GM18505 (cell line): ENCODE measurements at regions not wholly inside any gene's neighbourhood (a gene's known extent, or its start where the extent isn't known, plus 50 kb on each side); places are given as distances from the start of the nearest gene placed in this dataset.

Source experiments
- ATAC-seq: cut with Tn5 transposase; IDR thresholded peaks from one replicate; pipeline ENCODE4 v1.9.1; 2021; ENCODE audit not compliant: unreplicated experiment
- POLR2A ChIP-seq: IDR thresholded peaks from 4 replicates; pipeline ENCODE4 v1.6.1; 2011; ENCODE audit warnings: borderline replicate concordance; ENCODE audit not compliant: insufficient read depth, insufficient read length; ENCODE audit errors: extremely low read depth

DNA sequence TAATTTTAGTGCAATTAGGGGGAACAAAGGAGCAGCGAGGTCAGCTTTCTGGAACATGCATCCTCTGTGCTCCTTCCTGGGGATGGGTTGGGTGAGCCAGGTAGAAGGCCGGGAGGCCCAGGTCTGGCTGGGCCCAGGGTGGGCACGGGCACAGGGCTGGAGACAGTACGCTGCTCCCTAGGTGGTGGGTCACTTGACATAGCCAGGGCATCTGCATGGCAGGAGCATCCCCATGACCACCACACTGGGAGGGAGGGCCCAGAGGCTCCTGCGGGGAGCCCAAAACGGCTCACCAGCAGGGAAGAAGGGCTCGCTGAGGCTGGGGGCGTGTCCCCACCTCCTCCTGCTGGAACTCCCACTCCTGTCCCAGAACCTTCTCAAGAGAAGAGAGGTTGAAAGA lies 216.8 kb downstream of the NXNL2 start:
- ATAC-seq, result no peak
- TF ChIP-seq POLR2A, result no peak

DNA sequence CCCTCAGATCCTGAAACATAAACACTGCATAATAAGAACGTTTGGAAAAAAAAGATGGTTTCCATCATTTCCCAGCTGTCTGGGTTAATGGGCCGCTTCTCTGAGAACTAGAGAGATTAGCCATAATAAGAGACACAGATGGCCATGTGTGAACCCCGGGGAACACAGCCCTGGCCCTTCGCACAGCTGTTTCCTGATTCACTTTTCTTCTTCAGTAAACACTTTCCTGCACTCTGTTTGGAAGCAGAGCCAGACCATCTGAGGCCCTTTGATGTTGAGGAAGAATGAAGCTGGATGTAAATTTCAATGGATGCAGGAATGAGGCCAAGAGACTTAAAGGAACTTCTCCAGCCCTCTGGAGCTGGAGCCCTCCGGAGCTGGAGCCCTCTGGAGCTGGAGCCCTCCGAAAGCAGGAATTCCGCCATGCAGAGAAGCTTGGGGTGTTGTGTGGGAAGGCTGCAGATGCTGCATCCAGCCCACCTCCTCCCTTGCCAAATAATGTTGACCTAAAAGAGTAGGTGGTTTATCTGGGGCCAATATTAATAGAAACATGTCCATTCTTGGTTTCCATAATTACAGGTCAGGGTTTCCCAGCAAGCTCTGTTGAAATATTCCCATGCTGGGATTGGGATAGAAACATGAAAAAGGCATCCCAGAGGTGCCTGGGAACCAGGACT lies 218.9 kb downstream of the NXNL2 start:
- TF ChIP-seq POLR2A, result no peak
- ATAC-seq, result no peak

DNA sequence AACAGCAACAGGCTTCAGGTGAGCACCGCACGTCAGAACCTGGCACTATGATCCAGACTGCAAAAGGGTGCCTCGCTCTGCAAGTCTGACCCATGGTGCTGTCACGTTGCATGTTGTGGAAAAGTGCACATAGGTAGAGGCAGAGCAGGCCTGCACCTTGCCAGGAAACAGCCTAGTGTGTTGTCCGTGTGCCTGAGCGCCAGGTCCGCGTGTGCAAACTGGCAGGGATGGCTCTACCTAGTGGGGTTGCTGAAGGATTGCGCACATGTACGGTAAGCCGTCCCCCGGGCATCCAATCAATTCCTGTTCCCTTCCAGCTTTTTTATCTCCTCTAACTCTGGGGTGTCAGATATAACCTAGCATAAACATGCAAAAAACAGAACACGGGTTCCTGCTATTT lies 219.5 kb downstream of the NXNL2 start:
- TF ChIP-seq POLR2A, result no peak
- ATAC-seq, result no peak

DNA sequence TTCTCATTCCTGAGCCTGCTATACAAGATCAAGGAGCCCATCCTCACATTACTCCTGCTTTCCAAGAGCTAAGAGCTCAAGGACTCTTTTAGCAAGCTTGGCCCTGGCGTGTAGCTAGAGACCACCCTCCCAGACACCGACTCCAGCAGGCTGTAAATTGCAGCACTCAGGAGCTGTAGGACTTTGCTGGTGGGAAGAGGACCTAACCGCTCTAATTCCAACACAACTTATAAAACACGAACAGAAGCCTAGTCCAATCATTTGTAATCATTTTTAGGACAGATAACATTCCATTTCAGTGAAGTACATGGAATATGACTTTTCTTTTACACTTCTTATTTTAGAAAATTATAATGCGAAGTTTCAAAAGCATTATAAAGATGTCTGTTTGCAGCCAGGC lies 219.9 kb downstream of the NXNL2 start:
- TF ChIP-seq POLR2A, result no peak
- ATAC-seq, result no peak

DNA sequence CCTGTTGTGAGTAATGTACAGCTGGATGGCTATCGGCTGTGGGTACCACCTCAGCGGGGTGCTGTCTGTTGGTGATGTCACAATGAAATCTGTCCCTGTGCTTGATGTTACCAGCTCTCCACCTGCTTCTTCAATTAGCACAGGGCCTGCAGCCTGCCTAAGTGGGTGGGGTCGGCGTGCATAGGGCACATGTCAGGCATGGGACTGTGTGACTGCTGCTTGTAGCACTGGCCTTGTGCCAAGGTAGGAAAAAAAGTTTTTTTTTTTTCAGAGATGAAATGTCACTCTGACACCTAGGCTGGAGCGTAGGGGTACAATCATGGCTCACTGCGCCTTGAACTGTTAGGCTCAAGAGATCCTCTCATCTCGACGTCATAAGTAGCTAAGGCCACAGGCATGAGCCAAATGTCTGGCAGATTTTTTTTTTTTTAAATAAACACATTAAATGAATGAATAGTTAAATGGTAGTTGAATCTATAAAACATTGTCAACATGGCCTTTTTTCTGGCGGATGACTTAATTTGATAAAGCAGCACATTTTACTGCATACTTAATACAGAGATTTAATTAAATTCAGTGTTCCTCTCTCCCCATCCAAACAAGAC lies 222.5 kb downstream of the NXNL2 start:
- no peak for TF ChIP-seq POLR2A
- no peak for ATAC-seq

DNA sequence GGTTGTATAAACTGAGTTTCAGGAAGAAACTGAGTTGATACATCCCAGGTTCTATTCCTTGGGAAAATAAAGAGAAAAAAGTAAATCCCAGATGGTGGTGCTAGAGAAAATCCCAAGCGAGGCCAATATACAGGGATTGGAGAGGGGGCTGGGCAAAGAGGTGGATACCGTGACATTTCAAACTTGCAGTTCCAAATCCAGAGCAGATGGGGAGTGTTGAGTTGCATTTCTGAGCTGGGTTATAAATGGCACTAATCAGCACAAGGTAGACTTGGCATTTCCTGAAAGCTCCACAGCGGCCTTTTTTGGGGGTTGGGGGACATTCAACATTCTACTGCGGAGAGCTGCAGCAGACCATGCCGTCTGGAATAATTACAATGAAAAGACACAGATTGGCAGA lies 224.4 kb downstream of the NXNL2 start:
- no peak for TF ChIP-seq POLR2A
- ATAC-seq, result no peak

DNA sequence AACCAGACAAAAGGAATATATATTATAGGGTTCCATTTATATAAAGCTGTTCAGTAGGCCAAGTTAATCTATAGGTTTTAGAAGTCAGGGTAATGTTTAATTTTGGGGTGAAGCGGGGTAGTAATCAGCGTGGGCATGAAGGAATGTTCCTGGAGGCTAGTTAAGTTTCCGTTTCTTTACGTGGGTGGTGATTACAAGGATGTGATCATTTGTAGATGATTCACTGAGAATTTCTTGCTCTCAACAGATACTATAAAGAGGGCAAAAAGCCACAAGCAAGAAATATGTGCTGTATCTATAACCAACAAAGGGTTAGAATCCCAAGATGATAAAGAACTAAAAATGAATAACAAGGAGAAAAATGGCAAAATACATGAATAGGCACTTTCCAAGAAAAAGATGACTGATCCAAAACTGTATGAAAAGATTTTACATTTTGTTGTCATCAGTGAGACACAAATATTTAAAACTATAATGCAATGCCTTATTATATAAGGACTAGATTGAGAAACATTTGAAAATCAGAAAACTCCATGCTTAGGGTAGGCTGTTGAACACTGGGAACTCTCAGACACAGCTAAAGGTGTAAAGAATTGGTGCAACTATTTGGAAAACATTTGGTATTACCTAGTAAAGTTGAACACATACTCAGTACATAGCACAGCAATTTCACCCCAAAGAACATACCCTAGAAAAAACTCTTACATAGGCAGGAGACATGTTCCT lies 224.3 kb upstream of the S1PR3 start:
- no peak for TF ChIP-seq POLR2A
- no peak for ATAC-seq

DNA sequence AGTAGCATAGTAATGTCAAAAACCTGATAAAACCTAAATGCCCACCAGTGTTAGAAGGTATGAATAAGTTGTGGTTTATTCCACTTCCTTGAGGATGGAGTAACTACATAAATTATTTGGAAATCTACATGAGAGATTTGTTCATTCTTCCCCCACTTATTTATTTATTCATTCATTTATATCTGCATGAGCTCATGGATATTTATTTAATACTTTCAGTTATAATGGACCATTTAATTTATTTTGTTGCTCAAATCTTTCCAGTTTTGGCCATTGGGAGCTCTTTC lies 223.8 kb upstream of the S1PR3 start:
- TF ChIP-seq POLR2A, result no peak
- ATAC-seq, result no peak

DNA sequence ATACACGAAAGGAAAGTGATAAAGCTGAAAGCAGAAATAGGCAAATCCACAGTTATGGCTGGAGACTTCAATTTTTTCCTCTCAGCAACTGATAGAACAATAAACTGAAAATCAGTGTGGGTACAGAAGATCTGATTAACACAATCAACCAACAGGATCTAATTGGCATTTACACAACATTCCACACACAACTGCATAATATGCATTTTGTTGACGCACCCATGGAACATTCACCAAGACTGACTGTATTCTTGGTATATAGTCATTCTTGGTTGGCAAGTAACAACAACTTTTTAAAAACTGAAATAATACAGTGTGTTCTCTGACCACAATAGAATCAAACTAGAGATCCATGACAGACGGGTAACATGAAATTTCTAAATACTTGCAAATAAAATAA lies 218.7 kb upstream of the S1PR3 start:
- no peak for TF ChIP-seq POLR2A
- no peak for ATAC-seq

DNA sequence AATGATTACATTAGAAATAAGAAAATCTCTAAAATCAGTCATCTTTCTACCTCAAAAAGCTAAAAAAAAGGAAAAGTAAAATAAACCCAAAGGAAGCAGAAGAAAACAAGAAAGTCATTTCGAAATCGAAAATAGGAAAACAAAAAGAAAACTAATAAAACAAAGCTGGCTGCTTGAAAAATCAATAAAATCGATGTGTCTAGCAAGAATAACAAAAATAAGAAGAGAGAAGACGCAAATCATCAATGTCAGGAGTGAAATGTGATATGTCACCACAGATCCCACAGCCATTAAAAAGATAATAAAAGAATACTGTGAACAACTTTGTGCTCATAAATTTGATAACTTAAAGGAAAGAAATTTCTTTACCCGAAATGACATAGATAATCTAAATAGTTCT lies 218.1 kb upstream of the S1PR3 start:
- no peak for ATAC-seq
- no peak for TF ChIP-seq POLR2A

DNA sequence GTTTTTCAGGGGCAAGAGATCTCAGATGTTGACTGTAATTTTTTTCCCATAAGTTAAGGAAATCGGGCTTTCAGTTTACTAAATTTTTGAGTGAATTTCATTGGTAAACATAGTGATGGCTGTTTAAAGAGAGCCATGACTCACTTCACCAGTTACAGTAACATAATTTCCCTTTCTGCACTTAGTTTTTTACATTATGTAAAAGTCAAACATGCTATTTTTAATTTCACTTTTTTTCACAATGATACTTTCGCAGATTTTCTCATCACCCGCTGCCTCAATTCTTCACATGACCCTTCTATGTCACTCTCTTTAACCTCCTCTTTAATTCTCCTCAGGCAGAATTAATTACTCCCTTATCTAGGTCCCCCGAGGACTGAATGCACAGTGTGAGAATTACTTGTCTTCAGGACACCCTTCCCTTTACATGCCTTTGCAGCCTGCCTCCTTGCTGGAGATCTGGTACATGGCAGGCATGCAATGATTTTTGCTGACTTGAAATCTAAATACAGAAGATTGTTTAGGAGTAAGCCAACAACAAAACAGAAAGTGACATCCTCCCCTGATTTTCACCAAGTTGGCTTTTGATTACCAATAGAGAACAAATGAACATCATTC lies 217.5 kb upstream of the S1PR3 start:
- TF ChIP-seq POLR2A, result no peak
- ATAC-seq, result no peak

DNA sequence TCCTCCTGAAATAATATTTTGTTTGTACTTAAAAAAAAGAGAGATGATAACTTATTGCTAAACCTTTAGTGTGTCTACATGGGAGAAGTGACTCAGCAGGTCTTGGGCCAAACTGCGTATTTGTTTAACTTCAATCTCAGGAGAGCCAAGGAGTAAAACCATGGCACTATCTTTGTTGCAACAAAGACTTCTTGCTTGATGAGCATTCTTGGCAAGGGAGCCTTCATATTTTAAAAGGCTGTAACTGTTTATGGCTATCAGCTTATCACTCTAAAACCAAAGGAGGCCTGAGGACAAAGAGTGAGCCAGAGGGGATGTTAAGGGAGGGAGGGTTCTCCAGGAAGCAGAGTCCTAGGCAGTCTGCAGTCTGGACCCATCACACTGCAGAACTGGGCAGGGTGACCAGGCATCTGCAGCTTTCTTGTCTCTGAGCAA lies 216.2 kb upstream of the S1PR3 start:
- TF ChIP-seq POLR2A, result no peak
- no peak for ATAC-seq

DNA sequence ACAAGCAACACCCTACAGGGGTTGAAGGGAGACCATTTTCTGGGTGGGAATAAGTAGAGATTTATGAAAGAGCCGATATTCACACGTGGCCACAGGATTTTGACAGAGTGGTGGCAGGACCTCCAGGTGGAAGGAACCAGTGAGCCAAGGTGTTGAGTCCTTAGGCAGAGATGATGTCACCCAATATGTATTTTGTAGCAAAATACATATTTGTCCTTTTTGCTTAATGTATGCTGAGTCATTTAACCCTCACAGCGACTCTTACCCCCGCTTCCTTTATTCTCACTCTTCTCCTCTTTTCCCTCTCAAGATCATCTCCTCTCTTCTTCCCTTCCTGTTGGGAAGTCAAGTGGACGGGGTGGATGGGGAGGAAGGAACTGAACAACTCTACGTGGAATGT lies 215.7 kb upstream of the S1PR3 start:
- no peak for ATAC-seq

DNA sequence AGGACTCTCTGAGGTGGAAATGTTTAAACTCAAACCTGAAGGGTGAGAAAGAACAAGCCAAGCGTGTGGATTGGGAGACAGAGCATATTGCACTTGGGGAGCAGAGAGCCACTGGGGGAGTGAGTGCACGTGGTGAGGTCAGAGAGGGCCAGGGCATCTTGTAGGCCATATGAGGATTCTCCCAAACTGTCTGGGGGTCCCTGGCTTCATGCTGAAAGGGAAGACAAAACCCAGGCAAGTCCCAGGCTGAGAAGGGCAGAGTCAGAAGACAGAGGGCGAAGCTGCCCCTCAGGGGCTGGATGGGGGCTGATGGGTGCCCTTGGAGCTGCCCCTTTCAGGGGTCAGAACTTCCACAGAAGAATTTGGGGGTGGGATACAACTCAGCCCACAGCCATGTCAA lies 215.3 kb upstream of the S1PR3 start:
- ATAC-seq, result no peak
- TF ChIP-seq POLR2A, result no peak

More for the DNA sequence above, 215.7 kb upstream of the S1PR3 start:
- no peak for TF ChIP-seq POLR2A

DNA sequence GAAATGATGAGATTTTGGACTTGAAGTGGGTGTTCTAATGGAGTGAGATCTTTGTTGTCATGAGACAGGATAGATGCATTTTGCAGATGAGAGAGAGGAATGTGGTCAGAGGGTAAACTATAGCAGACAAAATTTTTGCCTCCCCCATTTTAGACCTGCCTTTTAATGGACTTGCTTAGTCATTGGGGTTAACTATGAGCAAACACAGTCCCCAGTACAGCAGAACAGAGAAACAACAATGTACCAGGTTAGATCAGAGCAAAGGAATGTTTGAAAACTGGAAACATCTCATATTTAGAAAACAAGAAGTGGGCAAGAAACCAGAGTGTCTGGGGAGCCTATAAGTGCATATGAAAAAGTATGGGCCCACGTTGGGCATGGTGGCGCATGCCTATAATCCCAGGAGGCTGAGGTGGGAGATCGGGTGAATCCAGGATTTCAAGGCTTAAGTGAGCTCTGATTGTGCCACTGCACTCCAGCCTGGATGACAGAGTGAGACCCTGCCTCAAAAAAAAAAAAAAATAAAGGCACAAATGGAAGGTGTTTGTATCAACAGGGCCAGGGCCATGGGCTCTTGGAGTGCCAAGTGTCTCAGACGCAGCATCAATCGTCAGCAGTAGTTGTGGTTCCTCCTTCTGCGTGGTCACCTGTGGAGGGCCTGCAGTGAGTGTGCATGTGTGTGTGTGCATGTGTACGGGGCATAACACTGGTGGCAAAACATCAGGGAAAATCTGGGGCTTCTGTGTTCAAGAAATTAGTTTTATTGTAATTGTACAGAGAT lies 214.4 kb upstream of the S1PR3 start:
- no peak for ATAC-seq
- TF ChIP-seq POLR2A, result no peak
